ENCODE measurements at regions not wholly inside any gene's neighbourhood (a gene's known extent, or its start where the extent isn't known, plus 50 kb on each side); places are given as distances from the start of the nearest gene placed in this dataset.

GRCh38 chr16:5589812-5590373 is 492.3 kb upstream of the EEF2KMT start:
- no peak for TF ChIP-seq POLR2AphosphoS5 (IDR thresholded peaks at IDR 0.05)
- TF ChIP-seq EP300 (IDR thresholded peaks at IDR 0.05; ENCODE audit: low read depth) = no peak
- no peak for TF ChIP-seq CTCF (IDR thresholded peaks at IDR 0.05)
- TF ChIP-seq POLR2A (IDR thresholded peaks at IDR 0.05) = no peak
- WGBS, 2 donors (ENCODE audit: low coverage in 1 of 2) = 62 to 65% methylated on average over 3 to 7 of the region's 7 CpGs
- intact Hi-C loops (cut with DNase I; ENCODE audit: low total_unique reads) (no loop called here), in situ Hi-C loops (cut with MboI; ENCODE audit: low pct_ligation_motif_present in 1 of 4, low pct_unique_long_range_greater_than_20kb in 1 of 4, low sequenced_read_pairs in 3 of 4) (no loop called here)
- Histone ChIP-seq H3K9me3 (no peaks in the 10 kb centered on the region), H3K4me3 (no peak overlapping the region), H3K4me1 (no peaks in the 10 kb centered on the region), H3K36me3 (no peaks in the 10 kb centered on the region), H3K27ac (no peak overlapping the region), H3K27me3 (no peaks in the 10 kb centered on the region)
- no peak for DNase-seq

- DNase-seq = no peak
- no peak overlapping the region for H3K27ac ChIP-seq
- H3K4me3 ChIP-seq = no peak overlapping the region
- in situ Hi-C loops (cut with MboI; ENCODE audit: low pct_ligation_motif_present in 1 of 4, low pct_unique_long_range_greater_than_20kb in 1 of 4, low sequenced_read_pairs in 3 of 4) = no loop called here
- no peaks in the 10 kb centered on the region for H3K27me3 ChIP-seq
- H3K36me3 ChIP-seq = no peaks in the 10 kb centered on the region
- H3K4me1 ChIP-seq = no peaks in the 10 kb centered on the region
- intact Hi-C loops (cut with DNase I; ENCODE audit: low total_unique reads) = no loop called here
- 88 to 90% methylated on average over 4 of the region's 4 CpGs for WGBS, 2 donors (ENCODE audit: low coverage in 1 of 2)
- no peak for TF ChIP-seq POLR2A (IDR thresholded peaks at IDR 0.05)
- TF ChIP-seq CTCF (IDR thresholded peaks at IDR 0.05) = no peak
- TF ChIP-seq POLR2AphosphoS5 (IDR thresholded peaks at IDR 0.05) = no peak
- TF ChIP-seq EP300 (IDR thresholded peaks at IDR 0.05; ENCODE audit: low read depth) = no peak
- no peaks in the 10 kb centered on the region for H3K9me3 ChIP-seq
Measured at GRCh38 chr16:5584109-5584508, 486.5 kb upstream of the EEF2KMT start.

- DNase-seq = no peak
- H3K9me3 ChIP-seq = no peaks in the 10 kb centered on the region
- no peak overlapping the region for H3K4me3 ChIP-seq
- no peaks in the 10 kb centered on the region for H3K27me3 ChIP-seq
- H3K36me3 ChIP-seq = no peaks in the 10 kb centered on the region
- H3K4me1 ChIP-seq = no peaks in the 10 kb centered on the region
- no peak overlapping the region for H3K27ac ChIP-seq
- in situ Hi-C loops (cut with MboI; ENCODE audit: low pct_ligation_motif_present in 1 of 4, low pct_unique_long_range_greater_than_20kb in 1 of 4, low sequenced_read_pairs in 3 of 4) = no loop called here
- intact Hi-C loops (cut with DNase I; ENCODE audit: low total_unique reads) = no loop called here
- WGBS, 2 donors (ENCODE audit: low coverage in 1 of 2) = 81 to 100% methylated on average over 2 to 7 of the region's 7 CpGs
- TF ChIP-seq CTCF (IDR thresholded peaks at IDR 0.05) (no peak), POLR2AphosphoS5 (IDR thresholded peaks at IDR 0.05) (no peak), EP300 (IDR thresholded peaks at IDR 0.05; ENCODE audit: low read depth) (no peak), POLR2A (IDR thresholded peaks at IDR 0.05) (no peak)
Measured at GRCh38 chr16:5582529-5582928, 484.9 kb upstream of the EEF2KMT start.

- DNase-seq = no peak
- H3K27me3 ChIP-seq = no peaks in the 10 kb centered on the region
- intact Hi-C loops (cut with DNase I; ENCODE audit: low total_unique reads) (no loop called here), in situ Hi-C loops (cut with MboI; ENCODE audit: low pct_ligation_motif_present in 1 of 4, low pct_unique_long_range_greater_than_20kb in 1 of 4, low sequenced_read_pairs in 3 of 4) (no loop called here)
- no peak overlapping the region for H3K4me3 ChIP-seq
- H3K27ac ChIP-seq = no peak overlapping the region
- H3K9me3 ChIP-seq = no peaks in the 10 kb centered on the region
- H3K4me1 ChIP-seq = no peaks in the 10 kb centered on the region
- TF ChIP-seq EP300 (IDR thresholded peaks at IDR 0.05; ENCODE audit: low read depth) (no peak), POLR2AphosphoS5 (IDR thresholded peaks at IDR 0.05) (no peak), CTCF (IDR thresholded peaks at IDR 0.05) (no peak), POLR2A (IDR thresholded peaks at IDR 0.05) (no peak)
- WGBS, 2 donors (ENCODE audit: low coverage in 1 of 2) = 53 to 76% methylated on average over 2 to 7 of the region's 7 CpGs
- H3K36me3 ChIP-seq = no peaks in the 10 kb centered on the region
Measured at GRCh38 chr16:5581908-5582307, 484.3 kb upstream of the EEF2KMT start.

All from transverse colon (tissue), 4 donors.